T follicular helper cell (primary cell): ENCODE measurements at regions not wholly inside any gene's neighbourhood (a gene's known extent, or its start where the extent isn't known, plus 50 kb on each side); places are given as distances from the start of the nearest gene placed in this dataset.

Experiments used
- DNase-seq: peaks from one replicate; pipeline ENCODE4 v3.0.0-alpha.2; 2020; ENCODE audit warnings: low read depth

DNA sequence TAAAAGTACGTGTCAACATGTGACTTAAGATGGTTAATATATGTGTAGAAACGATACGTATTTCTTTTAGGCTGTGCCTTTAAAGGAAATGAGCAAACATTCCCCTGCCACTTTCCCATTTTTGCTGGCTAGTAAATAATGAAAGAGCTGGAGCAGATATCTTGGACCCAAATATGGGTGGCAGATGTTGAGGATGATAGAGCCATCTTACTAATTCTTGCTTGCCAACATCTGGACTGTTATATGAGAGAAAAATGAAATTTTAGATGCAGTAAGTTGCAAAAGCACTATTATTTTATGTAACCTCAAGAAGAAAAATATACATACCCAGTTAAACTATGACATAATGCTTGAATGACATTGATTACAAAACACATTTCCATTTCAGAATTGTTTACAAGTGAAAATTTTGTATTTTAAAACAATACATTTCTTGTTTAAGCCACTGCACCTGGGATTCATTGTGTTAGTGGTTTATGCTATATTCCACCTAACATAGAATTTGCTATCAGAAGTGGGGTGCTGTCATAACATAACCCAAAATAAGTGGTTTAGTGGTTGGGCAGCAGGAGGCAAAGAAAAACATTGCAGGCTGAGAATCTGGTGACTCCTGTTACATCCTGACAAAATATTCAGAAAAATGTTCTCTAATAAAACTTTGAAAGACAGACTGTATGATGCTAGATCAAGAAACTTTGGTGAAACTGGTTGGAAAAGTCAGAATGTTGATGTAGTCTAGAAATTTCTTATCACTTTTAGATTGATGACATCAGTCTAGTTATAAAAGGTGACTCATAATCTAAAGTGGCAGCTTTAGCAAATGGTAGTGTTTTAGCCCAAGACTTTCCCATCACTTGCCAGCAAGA, 305.0 kb downstream of the PTEN start:
- no peak for DNase-seq

DNA sequence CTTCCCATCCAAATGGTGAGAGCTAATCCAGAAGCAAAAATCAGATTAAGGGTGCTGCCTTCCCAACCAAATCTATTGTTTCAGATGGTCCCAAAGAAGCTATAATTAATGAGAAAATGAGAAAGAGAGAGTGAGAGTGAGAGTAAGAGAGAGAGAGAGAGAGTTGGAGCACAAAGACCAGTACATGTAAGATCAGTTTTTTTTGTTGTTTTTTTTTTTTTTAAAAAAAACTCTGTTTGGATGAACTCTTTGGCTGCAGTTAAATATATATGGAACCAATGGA, 305.6 kb downstream of the PTEN start:
- DNase-seq, result no peak

- no peak for DNase-seq
These were observed 307.2 kb downstream of the PTEN start for GRCh38 chr10:88170628-88171027.

- DNase-seq, result no peak
These were observed 308.7 kb downstream of the PTEN start for GRCh38 chr10:88172159-88172558.

- DNase-seq, result no peak
These were observed 311.0 kb downstream of the PTEN start for GRCh38 chr10:88174391-88174790.

- DNase-seq, result no peak
These were observed 315.3 kb downstream of the PTEN start for GRCh38 chr10:88178758-88179157.

DNA sequence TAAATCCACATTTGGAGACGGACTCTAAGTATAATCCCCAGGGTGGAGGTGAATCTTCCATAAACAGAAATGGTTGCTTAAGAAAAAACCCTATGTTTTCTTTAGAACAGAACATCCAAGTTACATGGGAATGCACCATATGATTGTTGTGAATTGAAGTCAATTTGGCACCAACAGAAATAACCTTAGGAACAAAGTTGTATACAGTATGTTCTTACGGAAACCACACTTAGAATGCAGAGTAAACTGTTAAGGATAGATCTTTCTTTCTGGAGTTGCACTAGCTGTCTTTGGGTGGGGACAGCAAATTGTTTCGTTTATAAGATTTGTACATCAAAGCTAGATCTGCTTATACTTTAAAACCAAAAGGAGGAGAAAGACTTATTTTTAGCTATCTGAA, 316.4 kb downstream of the PTEN start:
- no peak for DNase-seq

DNA sequence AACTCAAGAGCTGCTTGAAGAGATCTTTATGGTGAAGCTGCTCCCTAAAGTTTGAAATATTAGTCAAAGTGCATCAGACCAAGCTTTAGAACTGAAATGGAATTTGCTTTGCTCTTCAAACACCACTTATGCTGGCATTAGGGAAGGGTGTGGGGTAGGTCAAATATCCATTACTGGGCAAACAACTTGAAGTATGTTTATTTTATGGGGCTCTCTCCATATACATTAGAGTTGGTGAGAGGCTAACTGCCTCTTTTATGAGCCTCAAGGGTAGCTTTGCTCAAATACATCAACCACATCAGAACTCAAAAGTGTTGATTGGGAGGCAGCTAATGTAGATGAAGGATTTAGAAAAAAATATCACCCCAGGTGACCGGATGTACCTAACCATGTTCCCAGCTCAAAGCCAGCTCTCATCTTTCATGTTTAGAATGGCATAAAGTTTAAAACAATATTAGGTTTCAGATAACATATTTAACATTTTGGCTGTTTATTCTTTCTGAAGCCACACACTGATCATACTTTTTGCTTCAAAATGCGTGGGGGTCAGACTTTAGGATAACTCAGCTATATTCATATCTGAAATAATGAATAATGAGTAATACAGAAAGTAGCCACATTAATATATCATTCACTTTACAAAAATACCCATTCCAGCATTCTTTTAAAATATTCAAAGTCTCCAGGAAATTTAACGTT, 318.6 kb downstream of the PTEN start:
- DNase-seq, result no peak

DNA sequence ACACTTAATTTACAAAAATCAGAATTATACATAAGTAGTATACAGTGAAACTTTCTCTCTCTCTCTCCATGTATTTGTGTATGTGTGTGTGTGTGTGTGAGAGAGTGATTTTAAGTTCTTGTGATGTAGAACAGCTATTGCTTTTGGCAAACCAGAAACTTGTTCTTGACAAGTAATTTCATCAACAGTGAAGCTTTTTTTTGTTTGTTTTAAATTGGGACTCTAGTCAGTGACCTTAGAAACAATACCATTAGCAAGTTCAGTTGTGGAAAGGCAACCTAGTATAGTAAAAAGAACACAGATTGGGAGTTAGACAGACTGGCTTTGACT, 319.1 kb downstream of the PTEN start:
- DNase-seq, result no peak

- DNase-seq, result no peak
These were observed 321.3 kb downstream of the PTEN start for GRCh38 chr10:88184543-88185297.

- DNase-seq, result no peak
These were observed 322.4 kb downstream of the PTEN start for GRCh38 chr10:88185830-88186229.

DNA sequence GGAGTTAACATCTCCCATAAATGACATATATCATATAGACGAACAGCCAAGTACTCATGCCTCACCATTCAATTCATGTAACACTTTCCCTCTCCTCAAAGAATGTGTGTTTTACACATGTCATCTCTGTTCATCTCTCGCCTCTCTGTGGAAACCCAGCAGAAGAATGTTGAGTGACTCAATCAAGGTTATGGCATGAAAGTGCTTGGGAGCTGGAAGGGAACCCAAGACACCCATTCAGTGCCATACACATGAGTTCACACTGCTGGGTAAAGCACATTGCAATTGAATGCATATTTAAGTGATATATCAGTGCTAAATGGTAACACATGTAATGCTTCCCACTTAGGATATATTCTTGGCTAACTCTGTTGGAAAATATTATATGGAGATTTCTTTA, 322.9 kb downstream of the PTEN start:
- DNase-seq, result no peak

GRCh38 chr10:88187472-88187871, 324.0 kb downstream of the PTEN start:
- no peak for DNase-seq

DNA sequence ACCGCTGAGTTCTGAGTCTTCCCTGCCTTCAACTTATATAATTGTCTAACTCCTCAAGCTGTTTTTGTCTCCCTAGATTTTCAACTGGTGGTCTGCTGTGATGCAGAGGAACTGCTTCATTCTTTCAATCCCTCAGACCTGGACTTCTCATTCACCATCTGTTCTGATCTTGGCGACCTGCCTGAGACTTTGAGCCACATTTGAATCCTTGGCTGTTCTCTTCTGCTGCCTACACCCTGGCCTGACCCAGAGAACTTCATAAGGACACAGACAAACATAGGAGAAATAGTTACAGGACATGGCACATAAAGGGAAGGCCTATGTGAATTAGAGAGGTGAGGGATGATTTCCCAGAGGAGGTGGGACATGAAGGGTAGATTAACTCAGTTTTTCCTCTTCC, 326.7 kb downstream of the PTEN start:
- no peak for DNase-seq

DNA sequence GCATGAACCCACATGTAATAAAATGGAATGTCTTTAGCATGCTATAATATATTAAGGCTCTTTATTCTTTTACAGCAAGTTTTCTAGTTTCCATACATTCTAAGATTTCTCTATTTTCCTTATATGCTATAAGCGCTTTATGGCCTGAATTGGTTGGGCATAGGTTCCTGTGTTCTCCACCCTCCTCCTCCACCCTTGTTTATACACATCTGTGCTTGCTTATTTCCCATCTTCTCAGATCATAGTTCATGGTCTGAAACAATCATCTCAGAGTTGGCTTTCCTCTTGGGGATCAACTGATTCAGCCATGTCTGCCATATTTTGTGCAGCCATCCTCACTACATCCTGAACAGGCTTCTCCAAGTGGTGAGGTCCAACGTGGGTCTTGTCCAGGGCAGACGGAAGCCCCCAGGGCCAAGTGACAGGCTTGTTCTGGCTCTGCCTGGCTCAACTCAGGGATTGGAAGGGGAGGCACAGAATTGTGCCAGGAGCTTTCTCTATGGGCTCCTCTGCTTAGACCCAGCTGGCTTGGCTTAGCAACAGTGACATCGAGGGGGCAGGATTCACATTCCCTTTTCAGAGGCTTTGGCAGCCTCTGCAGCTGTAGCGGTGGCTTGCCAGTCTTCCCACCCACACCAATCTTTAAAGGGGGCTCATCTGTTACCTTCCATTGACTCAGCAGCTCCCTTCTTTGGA, 327.3 kb downstream of the PTEN start:
- DNase-seq, result no peak

DNA sequence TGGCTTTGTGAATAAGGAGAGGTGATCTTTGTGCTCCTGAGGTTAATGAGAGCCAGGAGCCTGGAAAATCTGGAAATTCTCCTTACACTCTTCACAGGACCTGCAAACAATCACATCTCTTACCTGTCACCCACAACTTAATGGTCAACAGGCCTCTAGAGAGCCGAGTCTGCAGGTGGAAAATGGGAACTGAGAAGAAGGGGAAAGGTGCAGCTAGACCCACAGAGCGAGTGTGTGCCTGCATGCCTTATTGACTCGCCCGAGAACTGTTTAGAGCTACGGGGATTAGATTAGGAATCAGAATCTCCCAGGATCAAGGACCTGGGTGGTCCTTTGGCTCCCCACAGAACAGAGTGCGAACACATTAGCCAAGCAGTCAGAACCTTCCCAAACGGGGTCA, 329.6 kb downstream of the PTEN start:
- no peak for DNase-seq

GRCh38 chr10:88194041-88194887, 330.8 kb downstream of the PTEN start:
- peak; percentile 24 for DNase-seq

DNA sequence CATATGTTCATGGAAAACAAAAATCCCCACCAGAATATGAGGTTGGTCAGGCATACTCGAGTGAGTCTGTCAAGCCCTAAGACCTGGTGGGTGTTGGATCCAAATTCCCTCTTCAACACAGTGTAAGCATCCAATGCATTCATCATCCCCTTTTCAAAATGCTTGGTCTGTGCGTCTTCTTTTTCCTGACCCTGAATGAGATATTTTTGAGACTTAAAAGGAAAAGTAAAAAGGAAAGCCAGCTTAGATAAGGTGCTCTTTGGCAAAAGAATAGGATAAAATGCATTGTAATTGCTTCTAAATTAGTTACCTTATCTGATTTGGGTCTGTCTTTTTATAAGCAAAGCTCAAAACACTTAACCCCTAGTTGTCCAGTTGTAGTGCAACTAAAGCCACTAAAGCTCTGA, 331.5 kb downstream of the PTEN start:
- DNase-seq, result no peak

- no peak for DNase-seq
These were observed 332.4 kb downstream of the PTEN start for GRCh38 chr10:88195841-88196240.

DNA sequence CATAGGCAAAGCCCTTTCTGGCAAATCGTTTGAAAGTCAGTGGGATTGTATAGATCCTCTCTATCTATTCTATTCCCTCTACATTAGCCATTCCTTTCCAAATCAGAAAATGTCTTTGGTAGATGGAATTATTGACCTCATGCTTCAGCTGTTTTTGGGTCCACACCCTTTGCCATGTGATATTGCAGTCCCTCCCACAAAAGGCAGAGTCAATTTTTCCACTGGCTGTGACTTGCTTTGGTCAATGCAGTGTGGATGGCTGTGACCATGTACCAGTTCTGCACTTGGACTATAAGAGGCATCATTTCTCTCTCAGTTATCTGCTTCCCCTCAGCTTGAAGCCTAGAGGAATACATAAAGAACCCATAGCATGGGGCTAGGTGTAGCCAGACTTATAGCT, 332.9 kb downstream of the PTEN start:
- DNase-seq, result no peak

GRCh38 chr10:88198023-88198422, 334.6 kb downstream of the PTEN start:
- DNase-seq, result no peak
